ENCODE measurements at regions not wholly inside any gene's neighbourhood (a gene's known extent, or its start where the extent isn't known, plus 50 kb on each side); places are given as distances from the start of the nearest gene placed in this dataset.

- 91% methylated on average over 6 of the region's 6 CpGs for WGBS
- H3K9me3 ChIP-seq = no peaks in the 10 kb centered on the region
- H3K27me3 ChIP-seq (replicated peaks; ENCODE audit: insufficient read depth) = no peaks in the 10 kb centered on the region
- H3K4me3 ChIP-seq = no peak overlapping the region
- no peaks in the 10 kb centered on the region for H3K4me1 ChIP-seq (replicated peaks)
- H3K36me3 ChIP-seq = no peaks in the 10 kb centered on the region
- H3K27ac ChIP-seq = no peak overlapping the region
- no peak for DNase-seq (ENCODE audit: low spot score)
- TF ChIP-seq POLR2A (IDR thresholded peaks at IDR 0.05) (no peak), POLR2AphosphoS5 (IDR thresholded peaks at IDR 0.05) (no peak), CTCF (IDR thresholded peaks at IDR 0.05) (no peak)
- intact Hi-C loops (cut with DNase I) = no loop called here
These were observed 118.9 kb downstream of the C12orf75 start for GRCh38 chr12:105449431-105449830.

- Histone ChIP-seq H3K27me3 (replicated peaks; ENCODE audit: insufficient read depth) (no peaks in the 10 kb centered on the region), H3K4me3 (no peak overlapping the region), H3K9me3 (no peaks in the 10 kb centered on the region), H3K27ac (no peak overlapping the region), H3K36me3 (no peaks in the 10 kb centered on the region), H3K4me1 (replicated peaks) (no peaks in the 10 kb centered on the region)
- no peak for TF ChIP-seq POLR2A (IDR thresholded peaks at IDR 0.05)
- TF ChIP-seq CTCF (IDR thresholded peaks at IDR 0.05) = no peak
- no peak for TF ChIP-seq POLR2AphosphoS5 (IDR thresholded peaks at IDR 0.05)
- DNase-seq (ENCODE audit: low spot score) = no peak
- WGBS = 84% methylated on average over 3 of the region's 3 CpGs
- intact Hi-C loops (cut with DNase I) = no loop called here
These were observed 120.7 kb downstream of the C12orf75 start for GRCh38 chr12:105451211-105451610.

- H3K4me3 ChIP-seq = no peak overlapping the region
- H3K36me3 ChIP-seq = no peaks in the 10 kb centered on the region
- WGBS = 51% methylated on average over 4 of the region's 4 CpGs
- no peaks in the 10 kb centered on the region for H3K4me1 ChIP-seq (replicated peaks)
- intact Hi-C loops (cut with DNase I) = no loop called here
- H3K27me3 ChIP-seq (replicated peaks; ENCODE audit: insufficient read depth) = no peaks in the 10 kb centered on the region
- H3K9me3 ChIP-seq = no peaks in the 10 kb centered on the region
- no peak for DNase-seq (ENCODE audit: low spot score)
- H3K27ac ChIP-seq = no peak overlapping the region
- TF ChIP-seq CTCF (IDR thresholded peaks at IDR 0.05) (no peak), POLR2AphosphoS5 (IDR thresholded peaks at IDR 0.05) (no peak), POLR2A (IDR thresholded peaks at IDR 0.05) (no peak)
These were observed 121.3 kb downstream of the C12orf75 start for GRCh38 chr12:105451798-105452197.

GRCh38 chr12:105453316-105453715 lies 122.8 kb downstream of the C12orf75 start:
- intact Hi-C loops (cut with DNase I) = no loop called here
- H3K27me3 ChIP-seq (replicated peaks; ENCODE audit: insufficient read depth) = no peaks in the 10 kb centered on the region
- no peaks in the 10 kb centered on the region for H3K4me1 ChIP-seq (replicated peaks)
- H3K36me3 ChIP-seq = no peaks in the 10 kb centered on the region
- H3K4me3 ChIP-seq = no peak overlapping the region
- no peak for DNase-seq (ENCODE audit: low spot score)
- no peak for TF ChIP-seq POLR2A (IDR thresholded peaks at IDR 0.05)
- no peak for TF ChIP-seq CTCF (IDR thresholded peaks at IDR 0.05)
- no peak for TF ChIP-seq POLR2AphosphoS5 (IDR thresholded peaks at IDR 0.05)
- WGBS = 92% methylated on average over 1 of the region's 1 CpG
- no peaks in the 10 kb centered on the region for H3K9me3 ChIP-seq
- H3K27ac ChIP-seq = no peak overlapping the region

GRCh38 chr12:105454688-105455087 lies 124.2 kb downstream of the C12orf75 start:
- Histone ChIP-seq H3K27ac (no peak overlapping the region), H3K27me3 (replicated peaks; ENCODE audit: insufficient read depth) (no peaks in the 10 kb centered on the region), H3K36me3 (no peaks in the 10 kb centered on the region), H3K4me1 (replicated peaks) (no peaks in the 10 kb centered on the region), H3K4me3 (no peak overlapping the region), H3K9me3 (no peaks in the 10 kb centered on the region)
- intact Hi-C loops (cut with DNase I) = no loop called here
- TF ChIP-seq POLR2AphosphoS5 (IDR thresholded peaks at IDR 0.05) (no peak), POLR2A (IDR thresholded peaks at IDR 0.05) (no peak), CTCF (IDR thresholded peaks at IDR 0.05) (no peak)
- 50% methylated on average over 4 of the region's 4 CpGs for WGBS
- no peak for DNase-seq (ENCODE audit: low spot score)
